Natural killer cell (primary cell): ENCODE measurements at regions not wholly inside any gene's neighbourhood (a gene's known extent, or its start where the extent isn't known, plus 50 kb on each side); places are given as distances from the start of the nearest gene placed in this dataset.

Experiments
- ATAC-seq, 3 donors: fragments of 150-1000 bp in 2 of 3; fragments of 200-7000 bp in 1 of 3; cut with Tn5 transposase; 1 replicate in 1 of 3; 2 replicates in 2 of 3; pipeline ENCODE4 v1.10.0; 2021; ENCODE audit warnings: mild to moderate bottlenecking in 2 of 3, moderate library complexity in 2 of 3
- DNase-seq, 2 donors: peaks; one replicate each; pipeline versions ENCODE4 v3.0.0 to v3.0.0-alpha.2; 2013 to 2021; ENCODE audit warnings: mixed read lengths in 1 of 2
- H3K27ac ChIP-seq: one replicate; pipeline ENCODE4 v1.5.1; 2013; ENCODE audit warnings: mild to moderate bottlenecking, low read length
- H3K27me3 ChIP-seq: one replicate; pipeline ENCODE4 v1.6.1; 2013; ENCODE audit warnings: low read length; ENCODE audit not compliant: control insufficient read depth, insufficient read depth
- H3K36me3 ChIP-seq: one replicate; pipeline ENCODE4 v1.6.1; 2013; ENCODE audit warnings: low read length; ENCODE audit not compliant: control insufficient read depth, insufficient read depth
- H3K4me1 ChIP-seq: one replicate; pipeline ENCODE4 v1.6.1; 2013; ENCODE audit warnings: low read length; ENCODE audit not compliant: control insufficient read depth, insufficient read depth
- H3K4me3 ChIP-seq: one replicate; pipeline ENCODE4 v1.5.1; 2013; ENCODE audit warnings: low read length
- H3K9me3 ChIP-seq: one replicate; pipeline ENCODE4 v1.6.1; 2013; ENCODE audit warnings: low read length; ENCODE audit not compliant: control insufficient read depth, insufficient read depth
- H3K27ac Mint-ChIP-seq, 2 donors: one replicate each; pipeline ENCODE4 v1.8.0; 2022; ENCODE audit warnings: mild to moderate bottlenecking in 2 of 2, mixed read lengths in 2 of 2, moderate library complexity in 1 of 2
- H3K27me3 Mint-ChIP-seq, 2 donors: one replicate each; pipeline ENCODE4 v1.8.0; 2022; ENCODE audit warnings: low read depth in 2 of 2, mixed read lengths in 2 of 2
- H3K36me3 Mint-ChIP-seq: one replicate; pipeline ENCODE4 v1.8.0; 2022; ENCODE audit warnings: mixed read lengths
- H3K4me1 Mint-ChIP-seq, 2 donors: one replicate each; pipeline ENCODE4 v1.8.0; 2022; ENCODE audit warnings: mixed read lengths in 2 of 2
- H3K4me3 Mint-ChIP-seq: one replicate; pipeline ENCODE4 v1.8.0; 2022; ENCODE audit warnings: mild to moderate bottlenecking, moderate library complexity, mixed read lengths
- H3K9me3 Mint-ChIP-seq, 2 donors: one replicate each; pipeline ENCODE4 v1.8.0; 2022; ENCODE audit warnings: mixed read lengths in 2 of 2
- WGBS: methylation state at CpG from one replicate; pipeline ENCODE4 v1.1.7; 2013; ENCODE audit warnings: missing lambda C conversion rate; ENCODE audit not compliant: insufficient coverage; 5-methylcytosine and 5-hydroxymethylcytosine counted together
- intact Hi-C: fragments of 100-400 bp; cut with micrococcal nuclease; formaldehyde crosslinking; loops from one replicate; pipeline ENCODE4 v1.14.2; 2022
- TF ChIP-seq, protein P1 (sequence below): fragments of 200-600 bp; IDR thresholded peaks from one replicate; pipeline ENCODE4 v1.8.0; 2022; ENCODE audit warnings: antibody characterized with exemption

DNA sequence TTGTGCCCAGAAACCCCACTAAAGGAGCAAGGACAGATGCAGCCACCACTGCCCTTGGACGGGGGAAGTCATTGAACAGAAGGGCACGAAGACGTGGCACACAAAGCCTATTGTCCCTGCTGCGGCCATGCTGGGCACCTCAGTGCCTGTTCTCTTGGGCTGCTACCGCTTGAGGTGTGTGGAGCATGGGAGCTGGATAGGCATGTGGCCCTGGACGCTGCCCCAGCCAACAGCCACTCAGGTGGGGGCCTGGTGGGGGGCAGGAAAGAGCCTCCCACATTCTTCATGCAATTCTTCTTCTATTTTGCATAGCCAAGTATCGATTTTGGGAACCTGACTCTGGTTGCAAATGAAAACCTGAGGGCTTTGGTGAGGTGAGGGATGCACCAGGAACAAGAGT is 337.2 kb downstream of the RPS6KC1 start:
- no peaks in the 10 kb centered on the region for H3K36me3 Mint-ChIP-seq
- intact Hi-C loops: no loop called here
- whole genome bisulfite sequencing: 80% methylated on average over 7 of the region's 7 CpGs

DNA sequence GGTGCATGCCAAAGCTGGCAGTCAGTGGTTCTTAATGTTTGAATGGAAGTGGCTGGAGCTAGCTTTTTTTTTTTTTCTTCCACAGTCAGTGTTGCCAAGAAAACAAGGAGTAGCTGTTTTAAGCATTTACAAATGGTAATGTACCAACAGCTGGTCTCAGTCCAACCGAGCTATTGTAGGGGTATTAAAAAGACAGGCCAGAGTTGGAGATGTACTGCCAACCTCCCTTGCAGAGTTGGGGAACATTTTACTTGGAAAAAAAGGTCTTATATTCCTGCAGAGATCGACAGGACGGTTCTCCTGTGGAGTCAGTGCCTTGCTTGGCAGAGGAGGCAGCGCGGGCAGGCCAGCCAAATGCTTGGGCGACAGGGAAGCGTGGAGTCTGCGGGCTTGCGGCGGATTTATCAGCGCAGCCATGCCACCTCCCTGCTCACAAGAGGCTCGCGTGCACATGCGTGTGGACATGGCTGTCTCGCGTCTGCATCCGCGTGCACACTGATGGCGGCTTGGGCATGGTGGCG is 338.1 kb downstream of the RPS6KC1 start:
- Histone ChIP-seq H3K27ac (no peak overlapping the region), H3K4me1 (no peaks in the 10 kb centered on the region), H3K9me3 (no peaks in the 10 kb centered on the region), H3K36me3 (no peaks in the 10 kb centered on the region), H3K4me3 (no peak overlapping the region), H3K27me3 (no peaks in the 10 kb centered on the region)
- H3K9me3 Mint-ChIP-seq: no peaks in the 10 kb centered on the region
- intact Hi-C loops: no loop called here
- no peak for DNase-seq
- H3K27ac Mint-ChIP-seq: no peak overlapping the region
- TF ChIP-seq, protein P1, sequence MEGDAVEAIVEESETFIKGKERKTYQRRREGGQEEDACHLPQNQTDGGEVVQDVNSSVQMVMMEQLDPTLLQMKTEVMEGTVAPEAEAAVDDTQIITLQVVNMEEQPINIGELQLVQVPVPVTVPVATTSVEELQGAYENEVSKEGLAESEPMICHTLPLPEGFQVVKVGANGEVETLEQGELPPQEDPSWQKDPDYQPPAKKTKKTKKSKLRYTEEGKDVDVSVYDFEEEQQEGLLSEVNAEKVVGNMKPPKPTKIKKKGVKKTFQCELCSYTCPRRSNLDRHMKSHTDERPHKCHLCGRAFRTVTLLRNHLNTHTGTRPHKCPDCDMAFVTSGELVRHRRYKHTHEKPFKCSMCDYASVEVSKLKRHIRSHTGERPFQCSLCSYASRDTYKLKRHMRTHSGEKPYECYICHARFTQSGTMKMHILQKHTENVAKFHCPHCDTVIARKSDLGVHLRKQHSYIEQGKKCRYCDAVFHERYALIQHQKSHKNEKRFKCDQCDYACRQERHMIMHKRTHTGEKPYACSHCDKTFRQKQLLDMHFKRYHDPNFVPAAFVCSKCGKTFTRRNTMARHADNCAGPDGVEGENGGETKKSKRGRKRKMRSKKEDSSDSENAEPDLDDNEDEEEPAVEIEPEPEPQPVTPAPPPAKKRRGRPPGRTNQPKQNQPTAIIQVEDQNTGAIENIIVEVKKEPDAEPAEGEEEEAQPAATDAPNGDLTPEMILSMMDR: no peak
- WGBS: 93% methylated on average over 20 of the region's 20 CpGs
- no peak for ATAC-seq
- no peaks in the 10 kb centered on the region for H3K4me1 Mint-ChIP-seq
- no peaks in the 10 kb centered on the region for H3K36me3 Mint-ChIP-seq
- H3K27me3 Mint-ChIP-seq: peaks cover 11 to 21% of the 10 kb centered on the region in 2 donors
- no peak overlapping the region for H3K4me3 Mint-ChIP-seq

More for the DNA sequence above, 337.2 kb downstream of the RPS6KC1 start:
- ATAC-seq (no peak), DNase-seq (no peak)
- Mint-ChIP-seq H3K27me3 (peaks cover 12 to 14% of the 10 kb centered on the region in 2 donors), H3K27ac (no peak overlapping the region), H3K4me3 (no peak overlapping the region), H3K9me3 (no peaks in the 10 kb centered on the region), H3K4me1 (no peaks in the 10 kb centered on the region)
- Histone ChIP-seq H3K27me3 (no peaks in the 10 kb centered on the region), H3K27ac (no peak overlapping the region), H3K4me1 (no peaks in the 10 kb centered on the region), H3K9me3 (no peaks in the 10 kb centered on the region), H3K4me3 (no peak overlapping the region), H3K36me3 (no peaks in the 10 kb centered on the region)
- TF ChIP-seq, protein P1: no peak

DNA sequence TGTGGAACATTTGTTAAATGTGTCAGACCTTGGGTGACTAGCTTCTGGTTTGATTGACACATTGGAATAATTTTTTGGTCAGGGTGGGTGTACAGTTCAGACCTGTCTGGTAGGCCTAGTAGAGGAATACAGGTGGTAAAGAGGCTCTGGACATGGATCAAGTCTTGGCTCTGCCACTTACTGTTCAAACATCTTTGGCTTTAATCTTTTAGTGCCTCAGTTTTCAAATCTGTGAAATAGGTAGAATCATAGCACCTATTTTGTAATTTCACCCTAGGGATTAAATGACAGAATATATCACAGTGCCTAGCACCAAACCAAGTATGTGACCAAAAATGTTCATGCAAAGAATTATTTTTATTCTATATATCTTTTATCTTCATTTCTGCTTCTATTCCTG is 340.4 kb downstream of the RPS6KC1 start:
- Histone ChIP-seq H3K4me1 (no peaks in the 10 kb centered on the region), H3K27me3 (no peaks in the 10 kb centered on the region), H3K4me3 (no peak overlapping the region), H3K27ac (no peak overlapping the region), H3K36me3 (no peaks in the 10 kb centered on the region), H3K9me3 (no peaks in the 10 kb centered on the region)
- Mint-ChIP-seq H3K27me3 (peaks cover 9 to 19% of the 10 kb centered on the region in 2 donors), H3K9me3 (no peaks in the 10 kb centered on the region), H3K36me3 (no peaks in the 10 kb centered on the region), H3K4me1 (no peaks in the 10 kb centered on the region), H3K27ac (no peak overlapping the region), H3K4me3 (no peak overlapping the region)
- DNase-seq (no peak), ATAC-seq (no peak)
- TF ChIP-seq, protein P1: no peak
- intact Hi-C loops: no loop called here

DNA sequence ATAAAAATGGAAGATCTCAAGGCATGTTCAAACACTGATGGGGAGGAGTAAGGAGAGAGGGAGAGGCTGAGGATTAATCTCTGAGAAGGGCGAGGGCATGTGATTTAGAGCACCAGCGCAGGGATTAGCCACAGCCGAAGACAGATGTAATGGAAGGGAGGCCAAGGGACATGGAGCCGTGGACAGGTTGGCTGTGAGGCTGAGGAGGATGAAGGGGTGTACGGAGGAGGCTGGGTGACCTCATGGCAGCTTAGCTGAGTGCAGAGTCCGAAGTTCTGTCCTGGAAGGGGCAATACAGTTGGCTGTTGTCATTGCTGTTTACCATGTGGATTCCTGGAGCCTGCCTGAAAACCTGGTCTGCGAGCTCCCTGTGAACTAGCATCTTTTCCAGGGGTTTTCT is 342.8 kb downstream of the RPS6KC1 start:
- no peaks in the 10 kb centered on the region for H3K4me1 ChIP-seq
- TF ChIP-seq, protein P1: no peak
- Mint-ChIP-seq H3K4me3 (no peak overlapping the region), H3K9me3 (no peaks in the 10 kb centered on the region), H3K27ac (no peak overlapping the region), H3K4me1 (no peaks in the 10 kb centered on the region), H3K27me3 (peaks cover 2 to 14% of the 10 kb centered on the region in 2 donors), H3K36me3 (no peaks in the 10 kb centered on the region)
- no peaks in the 10 kb centered on the region for H3K9me3 ChIP-seq
- intact Hi-C loops: no loop called here
- H3K27me3 ChIP-seq: no peaks in the 10 kb centered on the region
- no peak overlapping the region for H3K4me3 ChIP-seq
- 87% methylated on average over 7 of the region's 7 CpGs for WGBS
- no peak overlapping the region for H3K27ac ChIP-seq
- ATAC-seq (no peak), DNase-seq (no peak)
- H3K36me3 ChIP-seq: no peaks in the 10 kb centered on the region
